ENCODE measurements at regions not wholly inside any gene's neighbourhood (a gene's known extent, or its start where the extent isn't known, plus 50 kb on each side); places are given as distances from the start of the nearest gene placed in this dataset.
"Not testable (repeated sequence)": the region's sequence is repeated elsewhere in the genome, so short reads cannot be mapped to it uniquely, and the experiment has no call there.

GRCh38 chr1:65082346-65083040, 65.5 kb upstream of the AK4 start:
- no peak overlapping the region for H3K4me3 Mint-ChIP-seq (ENCODE audit: low read depth)
- H3K27me3 Mint-ChIP-seq (ENCODE audit: low read depth) = no peaks in the 10 kb centered on the region
- intact Hi-C loops (cut with micrococcal nuclease) = no loop called here
- no peak overlapping the region for H3K27ac Mint-ChIP-seq
- peaks cover 7% of the 10 kb centered on the region for H3K4me1 Mint-ChIP-seq (ENCODE audit: low read depth)
- no peak for DNase-seq (ENCODE audit: low spot score)
- H3K36me3 Mint-ChIP-seq (ENCODE audit: low read depth) = no peaks in the 10 kb centered on the region
- H3K9me3 Mint-ChIP-seq = peaks cover 8% of the 10 kb centered on the region

DNA sequence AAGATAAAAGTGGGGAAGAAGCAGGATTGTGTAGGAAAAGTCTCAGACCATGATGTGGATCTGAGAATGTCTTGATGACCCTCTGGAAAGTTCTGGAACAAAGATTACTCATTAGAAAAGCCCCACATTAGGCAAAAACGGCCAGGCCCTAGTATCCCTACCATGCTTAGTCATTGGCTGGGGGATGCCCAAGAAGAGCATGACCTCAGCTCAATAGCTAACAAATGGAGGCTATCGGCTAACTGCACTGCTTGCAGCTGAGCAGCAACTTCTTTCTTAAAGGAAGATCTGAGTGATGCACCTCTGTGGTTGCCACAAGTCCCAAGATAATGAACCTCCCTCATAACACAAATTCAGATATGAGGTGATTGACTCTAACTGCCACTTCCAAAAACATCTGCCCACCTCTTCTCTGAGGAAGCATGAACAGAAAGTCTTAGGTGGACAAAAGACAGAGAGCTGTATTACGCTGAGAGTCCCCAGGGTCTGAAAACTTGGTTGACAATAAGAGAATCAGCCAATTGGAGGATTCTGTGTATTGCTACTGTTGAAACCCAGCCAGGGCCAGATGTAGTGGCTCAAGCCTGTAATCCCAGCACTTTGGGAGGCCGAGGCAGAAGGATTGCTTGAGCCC, 64.6 kb upstream of the AK4 start:
- H3K27me3 Mint-ChIP-seq (ENCODE audit: low read depth) = peaks cover under 1% of the 10 kb centered on the region
- intact Hi-C loops (cut with micrococcal nuclease) = no loop called here
- H3K4me1 Mint-ChIP-seq (ENCODE audit: low read depth) = peaks cover 7% of the 10 kb centered on the region
- no peak overlapping the region for H3K27ac Mint-ChIP-seq
- H3K4me3 Mint-ChIP-seq (ENCODE audit: low read depth) = no peak overlapping the region
- DNase-seq (ENCODE audit: low spot score) = no peak
- H3K36me3 Mint-ChIP-seq (ENCODE audit: low read depth) = no peaks in the 10 kb centered on the region
- peaks cover 12% of the 10 kb centered on the region for H3K9me3 Mint-ChIP-seq

DNA sequence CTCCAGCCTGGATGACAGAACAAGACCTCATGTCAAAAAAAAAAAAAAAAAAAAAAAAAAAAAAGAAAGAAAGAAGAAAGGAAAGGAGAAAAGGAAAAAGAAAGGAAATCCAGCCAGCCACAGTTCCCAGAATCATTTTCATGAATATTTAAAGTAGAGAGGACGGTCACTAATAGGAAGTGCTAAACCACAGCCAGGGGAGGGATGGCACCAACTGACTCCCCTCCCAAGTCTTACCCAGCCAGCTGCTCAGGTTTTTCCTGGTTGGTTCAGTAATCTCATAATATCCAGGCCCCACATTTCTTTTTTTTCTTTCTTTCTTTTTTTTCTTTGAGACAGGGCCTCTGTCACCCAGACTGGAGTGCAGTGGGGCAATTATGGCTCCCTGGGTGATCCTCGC, 63.9 kb upstream of the AK4 start:
- no peak overlapping the region for H3K27ac Mint-ChIP-seq
- no peak overlapping the region for H3K4me3 Mint-ChIP-seq (ENCODE audit: low read depth)
- peaks cover 7% of the 10 kb centered on the region for H3K4me1 Mint-ChIP-seq (ENCODE audit: low read depth)
- H3K27me3 Mint-ChIP-seq (ENCODE audit: low read depth) = peaks cover 4% of the 10 kb centered on the region
- intact Hi-C loops (cut with micrococcal nuclease) = no loop called here
- peaks cover 14% of the 10 kb centered on the region for H3K9me3 Mint-ChIP-seq
- no peak for DNase-seq (ENCODE audit: low spot score)
- no peaks in the 10 kb centered on the region for H3K36me3 Mint-ChIP-seq (ENCODE audit: low read depth)

GRCh38 chr1:65087519-65087918, 60.5 kb upstream of the AK4 start:
- H3K27me3 Mint-ChIP-seq (ENCODE audit: low read depth); H3K27ac Mint-ChIP-seq; H3K4me1 Mint-ChIP-seq (ENCODE audit: low read depth); intact Hi-C loops (cut with micrococcal nuclease); H3K4me3 Mint-ChIP-seq (ENCODE audit: low read depth); DNase-seq (ENCODE audit: low spot score); H3K36me3 Mint-ChIP-seq (ENCODE audit: low read depth): not testable (repeated sequence)
- peaks cover 14% of the 10 kb centered on the region for H3K9me3 Mint-ChIP-seq

DNA sequence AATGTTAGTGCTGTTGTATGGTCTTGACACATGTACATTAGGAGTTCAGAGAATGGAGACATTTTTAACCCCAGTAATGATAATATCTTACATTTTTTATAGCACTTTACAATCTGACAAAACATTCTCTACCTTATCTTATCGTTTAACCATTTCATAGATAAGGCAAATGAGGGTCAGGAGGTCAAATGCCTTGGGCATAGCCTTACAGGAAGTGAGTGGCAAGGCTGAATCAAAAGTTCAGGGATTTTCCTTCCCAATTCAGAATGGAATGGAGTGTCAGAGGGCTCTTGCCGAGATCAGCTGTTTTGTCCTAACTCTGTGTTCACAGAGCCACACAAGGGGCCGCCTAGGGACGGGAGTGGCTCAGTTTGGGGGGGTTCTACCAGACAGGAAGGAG, 57.6 kb upstream of the AK4 start:
- intact Hi-C loops (cut with micrococcal nuclease) = no loop called here
- Mint-ChIP-seq H3K27me3 (ENCODE audit: low read depth) (peaks cover 9% of the 10 kb centered on the region), H3K36me3 (ENCODE audit: low read depth) (no peaks in the 10 kb centered on the region), H3K9me3 (peaks cover 14% of the 10 kb centered on the region), H3K27ac (no peak overlapping the region), H3K4me1 (ENCODE audit: low read depth) (no peaks in the 10 kb centered on the region), H3K4me3 (ENCODE audit: low read depth) (no peak overlapping the region)
- no peak for DNase-seq (ENCODE audit: low spot score)

- Mint-ChIP-seq H3K27me3 (ENCODE audit: low read depth) (peaks cover 9% of the 10 kb centered on the region), H3K9me3 (peaks cover 4% of the 10 kb centered on the region), H3K4me3 (ENCODE audit: low read depth) (no peak overlapping the region), H3K27ac (no peak overlapping the region), H3K36me3 (ENCODE audit: low read depth) (no peaks in the 10 kb centered on the region), H3K4me1 (ENCODE audit: low read depth) (no peaks in the 10 kb centered on the region)
- no peak for DNase-seq (ENCODE audit: low spot score)
- intact Hi-C loops (cut with micrococcal nuclease) = no loop called here
Observed at GRCh38 chr1:65092691-65093090, 55.3 kb upstream of the AK4 start.

DNA sequence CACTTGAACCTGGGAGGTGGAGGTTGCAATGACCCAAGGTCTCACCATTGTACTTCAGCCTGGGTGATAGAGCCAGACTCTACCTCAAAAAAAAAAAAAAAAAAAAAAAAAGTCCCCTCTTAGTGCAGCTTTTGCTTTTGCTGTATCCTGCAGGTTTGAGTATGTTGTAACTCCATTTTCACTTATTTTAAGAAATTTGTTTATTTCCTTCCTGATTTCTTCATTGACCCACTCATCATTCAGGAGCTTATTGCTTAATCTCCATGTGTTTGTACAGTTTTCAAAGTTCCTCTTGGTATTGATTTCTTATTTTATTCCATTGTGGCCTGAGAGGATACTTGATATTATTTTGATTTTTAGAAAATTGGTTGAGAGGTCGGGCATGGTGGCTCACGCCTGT, 50.9 kb upstream of the AK4 start:
- Mint-ChIP-seq H3K9me3 (peaks cover 12% of the 10 kb centered on the region), H3K27ac (no peak overlapping the region), H3K4me3 (ENCODE audit: low read depth) (no peak overlapping the region), H3K4me1 (ENCODE audit: low read depth) (no peaks in the 10 kb centered on the region), H3K36me3 (ENCODE audit: low read depth) (no peaks in the 10 kb centered on the region), H3K27me3 (ENCODE audit: low read depth) (peaks cover 5% of the 10 kb centered on the region)
- intact Hi-C loops (cut with micrococcal nuclease) = no loop called here
- DNase-seq (ENCODE audit: low spot score) = no peak
